Brain microvascular endothelial cell (primary cell): ENCODE measurements at regions not wholly inside any gene's neighbourhood (a gene's known extent, or its start where the extent isn't known, plus 50 kb on each side); places are given as distances from the start of the nearest gene placed in this dataset.
"Not testable (repeated sequence)": the region's sequence is repeated elsewhere in the genome, so short reads cannot be mapped to it uniquely, and the experiment has no call there.

Source experiments
- DNase-seq: peaks from one replicate; pipeline ENCODE4 v3.0.0-alpha.2; 2020
- H3K27ac ChIP-seq: fragments of 250-450 bp; sonication (Bioruptor Pico); 2 replicates; pipeline ENCODE4 v1.5.1; 2020; ENCODE audit warnings: mild to moderate bottlenecking, moderate library complexity
- H3K27me3 ChIP-seq: fragments of 250-450 bp; sonication (Bioruptor Pico); replicated peaks from 2 replicates; pipeline ENCODE4 v1.5.1; 2020; ENCODE audit warnings: mild to moderate bottlenecking
- H3K36me3 ChIP-seq: fragments of 250-450 bp; sonication (Bioruptor Pico); replicated peaks from 2 replicates; pipeline ENCODE4 v1.5.1; 2020; ENCODE audit warnings: mild to moderate bottlenecking
- H3K4me3 ChIP-seq: 2 replicates; pipeline ENCODE4 v1.5.1; 2011; ENCODE audit warnings: low read depth, mild to moderate bottlenecking, control low read depth, low read length, moderate library complexity
- in situ Hi-C: cut with HindIII; loops from 2 replicates; pipeline ENCODE4 v1.10.0; 2017; ENCODE audit warnings: low sequenced_read_pairs, low pct_ligation_motif_present
- TF ChIP-seq, protein P1 (sequence below): IDR thresholded peaks from 2 replicates; pipeline ENCODE4 v1.5.1; 2011; ENCODE audit warnings: low read depth, mild to moderate bottlenecking, moderate library complexity, low read length, control low read depth, inconsistent platforms; ENCODE audit errors: missing control alignments

DNA sequence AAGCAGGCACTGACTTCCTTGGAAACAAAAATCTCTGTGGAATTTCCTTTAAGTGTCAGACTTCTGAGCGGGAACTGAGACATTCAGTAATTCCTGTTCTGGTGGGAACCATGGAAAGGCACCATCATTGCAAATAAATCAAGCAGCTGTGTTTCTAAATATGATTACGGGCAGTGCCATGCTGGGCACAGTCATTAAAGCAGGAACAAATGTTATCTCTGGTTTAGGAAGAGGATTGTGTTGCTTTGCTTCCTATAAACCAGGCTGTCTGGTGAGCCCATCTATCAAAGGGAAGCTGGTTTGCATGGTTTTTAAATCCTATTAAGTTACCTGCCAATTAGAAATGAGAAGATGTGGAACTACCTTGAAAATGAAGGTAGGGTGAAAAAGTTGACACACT lies 86.7 kb downstream of the EBLN2 start:
- in situ Hi-C loops, result no loop called here
- H3K27ac ChIP-seq, result no peak overlapping the region
- H3K36me3 ChIP-seq, result no peaks in the 10 kb centered on the region
- H3K27me3 ChIP-seq, result no peaks in the 10 kb centered on the region
- H3K4me3 ChIP-seq, result no peak overlapping the region
- TF ChIP-seq, protein P1, sequence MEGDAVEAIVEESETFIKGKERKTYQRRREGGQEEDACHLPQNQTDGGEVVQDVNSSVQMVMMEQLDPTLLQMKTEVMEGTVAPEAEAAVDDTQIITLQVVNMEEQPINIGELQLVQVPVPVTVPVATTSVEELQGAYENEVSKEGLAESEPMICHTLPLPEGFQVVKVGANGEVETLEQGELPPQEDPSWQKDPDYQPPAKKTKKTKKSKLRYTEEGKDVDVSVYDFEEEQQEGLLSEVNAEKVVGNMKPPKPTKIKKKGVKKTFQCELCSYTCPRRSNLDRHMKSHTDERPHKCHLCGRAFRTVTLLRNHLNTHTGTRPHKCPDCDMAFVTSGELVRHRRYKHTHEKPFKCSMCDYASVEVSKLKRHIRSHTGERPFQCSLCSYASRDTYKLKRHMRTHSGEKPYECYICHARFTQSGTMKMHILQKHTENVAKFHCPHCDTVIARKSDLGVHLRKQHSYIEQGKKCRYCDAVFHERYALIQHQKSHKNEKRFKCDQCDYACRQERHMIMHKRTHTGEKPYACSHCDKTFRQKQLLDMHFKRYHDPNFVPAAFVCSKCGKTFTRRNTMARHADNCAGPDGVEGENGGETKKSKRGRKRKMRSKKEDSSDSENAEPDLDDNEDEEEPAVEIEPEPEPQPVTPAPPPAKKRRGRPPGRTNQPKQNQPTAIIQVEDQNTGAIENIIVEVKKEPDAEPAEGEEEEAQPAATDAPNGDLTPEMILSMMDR, result no peak
- no peak for DNase-seq

DNA sequence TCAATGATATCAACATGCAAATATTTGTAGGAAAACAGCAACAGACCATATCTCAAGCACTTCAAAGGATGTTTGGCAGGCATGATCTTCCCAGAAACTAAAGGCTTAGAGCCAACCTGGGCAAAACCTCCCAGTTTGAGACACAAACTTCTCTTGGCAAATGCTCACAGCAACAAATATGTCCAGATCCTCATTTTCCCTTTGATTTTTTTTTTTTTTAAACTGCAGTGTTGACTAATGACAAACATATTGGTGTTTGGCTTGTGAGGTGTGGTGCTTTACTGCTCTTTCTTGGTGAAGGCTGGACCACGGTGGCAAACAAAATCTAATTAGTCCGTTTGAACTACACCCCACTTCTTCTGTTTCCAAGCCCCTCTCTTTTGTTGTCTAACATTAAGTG lies 87.2 kb downstream of the EBLN2 start:
- TF ChIP-seq, protein P1, result no peak
- in situ Hi-C loops, result no loop called here
- Histone ChIP-seq H3K36me3 (no peaks in the 10 kb centered on the region), H3K27me3 (no peaks in the 10 kb centered on the region), H3K27ac (no peak overlapping the region), H3K4me3 (no peak overlapping the region)
- DNase-seq, result no peak

DNA sequence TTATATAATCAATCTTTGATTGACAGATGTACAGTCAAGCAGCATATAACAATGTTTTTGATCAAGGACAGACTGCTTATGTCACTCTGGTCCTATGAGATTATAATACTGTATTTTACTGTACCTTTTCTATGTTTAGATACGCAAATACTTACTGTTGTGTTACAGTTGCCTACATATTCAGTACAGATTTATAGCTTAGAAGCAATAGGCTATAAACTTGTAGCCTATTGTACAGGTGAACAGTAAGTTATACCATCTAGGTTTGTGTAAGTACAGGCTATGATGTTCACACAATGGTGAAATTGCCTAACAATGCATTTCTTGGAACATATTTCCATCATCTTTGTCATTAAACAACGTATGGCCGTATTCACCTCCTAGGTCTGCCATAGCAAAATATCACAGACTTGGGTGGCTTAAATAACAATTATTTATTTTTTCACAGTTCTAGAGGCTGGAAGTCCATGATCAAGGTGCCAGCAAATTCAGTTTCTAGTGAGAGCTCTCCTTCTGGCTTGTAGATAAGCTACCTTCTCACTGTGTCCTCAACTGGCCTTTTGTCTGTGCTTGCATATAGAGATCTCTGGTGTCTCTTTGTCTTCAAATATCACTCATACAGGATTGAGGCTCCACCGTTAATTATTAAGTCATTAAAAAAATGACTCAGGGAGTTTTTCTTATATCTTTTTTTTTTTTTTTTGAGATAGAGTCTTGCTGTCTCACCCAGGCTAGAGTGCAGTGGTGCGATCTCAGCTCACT lies 89.1 kb downstream of the EBLN2 start:
- H3K4me3 ChIP-seq, result no peak overlapping the region
- H3K36me3 ChIP-seq, result no peaks in the 10 kb centered on the region
- TF ChIP-seq, protein P1, result no peak
- H3K27me3 ChIP-seq, result no peaks in the 10 kb centered on the region
- no peak overlapping the region for H3K27ac ChIP-seq
- no peak for DNase-seq
- in situ Hi-C loops, result no loop called here

DNA sequence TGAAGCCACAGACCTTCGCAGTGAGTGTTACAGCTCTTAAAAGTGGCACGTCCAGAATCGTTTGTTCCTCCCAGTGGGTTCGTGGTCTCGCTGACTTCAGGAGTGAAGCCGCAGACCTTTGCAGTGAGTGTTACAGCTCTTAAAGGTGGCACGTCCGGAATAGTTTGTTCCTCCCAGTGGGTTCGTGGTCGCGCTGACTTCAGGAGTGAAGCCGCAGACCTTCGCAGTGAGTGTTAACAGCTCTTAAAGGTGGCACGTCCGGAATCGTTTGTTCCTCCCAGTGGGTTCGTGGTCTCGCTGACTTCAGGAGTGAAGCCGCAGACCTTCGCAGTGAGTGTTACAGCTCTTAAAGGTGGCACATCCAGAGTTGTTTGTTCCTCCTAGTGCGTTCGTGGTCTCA lies 91.1 kb downstream of the EBLN2 start:
- H3K27ac ChIP-seq, H3K4me3 ChIP-seq, in situ Hi-C loops, H3K36me3 ChIP-seq, DNase-seq, H3K27me3 ChIP-seq: not testable (repeated sequence)

DNA sequence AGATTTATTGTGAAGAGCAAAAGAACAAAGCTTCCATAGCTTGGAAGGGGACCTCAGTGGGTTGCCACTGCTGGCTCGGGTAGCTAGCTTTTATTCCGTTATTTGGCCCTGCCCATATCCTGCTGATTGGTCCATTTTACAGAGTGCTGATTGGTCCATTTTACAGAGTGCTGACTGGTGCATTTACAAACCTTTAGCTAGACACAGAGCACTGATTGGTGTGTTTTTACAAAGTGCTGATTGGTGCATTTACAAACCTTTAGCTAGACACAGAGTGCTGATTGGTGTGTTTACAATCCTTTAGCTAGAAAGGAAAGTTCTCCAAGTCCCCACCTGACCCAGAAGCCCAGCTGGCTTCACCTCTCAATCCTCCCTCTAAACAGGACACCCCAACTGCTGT lies 91.6 kb downstream of the EBLN2 start:
- in situ Hi-C loops, H3K27ac ChIP-seq, H3K27me3 ChIP-seq, DNase-seq, H3K36me3 ChIP-seq, H3K4me3 ChIP-seq: not testable (repeated sequence)

DNA sequence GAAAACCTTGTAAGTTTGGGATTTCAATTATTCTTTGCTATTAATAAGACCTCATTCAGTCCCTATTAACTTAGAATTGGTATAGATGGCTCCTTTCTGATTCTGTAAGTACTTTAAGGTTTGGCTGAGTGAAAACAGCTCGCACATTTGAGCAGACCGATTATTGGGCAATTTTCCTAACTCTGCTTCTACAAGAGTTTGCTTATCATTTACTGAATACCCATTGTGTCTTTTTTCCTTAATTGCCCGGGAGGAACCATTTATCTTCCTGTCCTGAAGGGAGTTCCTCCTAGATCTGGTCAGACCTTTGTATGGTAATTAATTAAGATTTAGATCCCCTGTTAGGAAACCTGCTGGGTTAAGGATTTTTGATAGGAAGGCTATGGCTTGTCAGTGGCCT lies 92.8 kb downstream of the EBLN2 start:
- DNase-seq, H3K4me3 ChIP-seq, H3K27me3 ChIP-seq, H3K27ac ChIP-seq, H3K36me3 ChIP-seq, in situ Hi-C loops: not testable (repeated sequence)

DNA sequence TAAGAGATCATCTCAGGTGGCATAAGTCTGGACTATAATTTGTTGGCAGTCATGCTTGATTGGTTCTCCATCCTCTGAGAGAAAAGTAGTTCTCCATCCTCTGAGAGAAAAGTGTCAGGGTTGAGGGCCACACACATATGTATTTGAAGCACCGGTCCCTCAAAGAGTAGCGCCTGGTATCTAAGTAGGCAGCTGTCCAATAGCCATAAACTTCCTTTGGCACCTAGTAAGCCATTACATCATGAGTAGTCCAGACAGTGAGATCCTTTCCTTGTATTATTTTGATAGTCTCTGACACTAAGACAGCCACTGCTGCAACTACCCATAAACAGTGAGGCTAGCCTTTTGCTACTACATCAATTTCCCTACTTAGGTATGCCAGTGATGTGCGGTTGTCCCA lies 94.0 kb downstream of the EBLN2 start:
- H3K4me3 ChIP-seq, H3K27me3 ChIP-seq, H3K27ac ChIP-seq, DNase-seq, H3K36me3 ChIP-seq, in situ Hi-C loops: not testable (repeated sequence)

DNA sequence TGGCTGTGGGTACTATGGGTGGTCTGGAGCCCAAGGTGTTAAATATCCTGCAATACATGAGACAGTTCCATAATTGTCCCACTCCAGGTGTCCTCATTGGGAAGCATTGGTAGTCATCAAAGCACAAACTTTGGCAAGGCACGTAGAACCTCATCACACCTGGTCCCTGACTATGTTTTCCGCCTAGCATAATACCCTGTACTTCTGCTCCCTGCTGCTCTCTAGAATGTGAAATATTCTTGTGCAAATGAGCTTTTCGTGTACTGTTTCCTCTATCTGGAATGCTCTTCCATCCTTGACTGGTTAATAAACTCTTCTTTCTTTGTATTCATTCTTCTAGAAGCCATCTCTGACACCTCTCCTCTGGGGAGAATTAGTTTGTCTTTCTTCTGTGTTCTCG lies 103.2 kb downstream of the EBLN2 start:
- TF ChIP-seq, protein P1, result no peak
- H3K4me3 ChIP-seq, result no peak overlapping the region
- no peak overlapping the region for H3K27ac ChIP-seq
- no peaks in the 10 kb centered on the region for H3K36me3 ChIP-seq
- in situ Hi-C loops, result no loop called here
- H3K27me3 ChIP-seq, result no peaks in the 10 kb centered on the region
- DNase-seq, result no peak
